Left ventricle myocardium inferior (tissue), 1 donor: ENCODE measurements at regions not wholly inside any gene's neighbourhood (a gene's known extent, or its start where the extent isn't known, plus 50 kb on each side); places are given as distances from the start of the nearest gene placed in this dataset.
A peak's percentile ranks its signal among the peaks of the same experiment; 100 is the strongest.

Experiments
- DNase-seq: peaks from one replicate; pipeline ENCODE4 v3.0.0-alpha.2; 2020
- H3K27ac ChIP-seq: fragments of 200-600 bp; replicated peaks from 2 replicates; pipeline ENCODE4 v1.8.0; 2021
- H3K27me3 ChIP-seq: fragments of 200-600 bp; 2 replicates; pipeline ENCODE4 v1.8.0; 2021; ENCODE audit warnings: low read depth
- H3K36me3 ChIP-seq: fragments of 200-600 bp; 2 replicates; pipeline ENCODE4 v1.8.0; 2021
- H3K4me1 ChIP-seq: fragments of 200-600 bp; 2 replicates; pipeline ENCODE4 v1.8.0; 2021
- H3K4me3 ChIP-seq: fragments of 200-600 bp; 2 replicates; pipeline ENCODE4 v1.8.0; 2021; ENCODE audit warnings: mild to moderate bottlenecking, moderate library complexity
- H3K9me3 ChIP-seq: fragments of 200-600 bp; replicated peaks from 2 replicates; pipeline ENCODE4 v1.8.0; 2021
- CTCF ChIP-seq: fragments of 200-600 bp; IDR thresholded peaks from 2 replicates; pipeline ENCODE4 v1.8.0; 2021; ENCODE audit warnings: antibody characterized with exemption, mild to moderate bottlenecking, borderline replicate concordance
- intact Hi-C: fragments of 100-400 bp; cut with micrococcal nuclease; formaldehyde crosslinking; loops from one replicate; pipeline ENCODE4 v1.11.0; 2022
- donor health status: DM: no; HTN: yes; CAD: no; lungs with severe emphysema.

- Histone ChIP-seq H3K4me1 (no peaks in the 10 kb centered on the region), H3K27ac (no peak overlapping the region), H3K4me3 (no peak overlapping the region), H3K9me3 (peaks cover 3% of the 10 kb centered on the region), H3K36me3 (no peaks in the 10 kb centered on the region), H3K27me3 (no peaks in the 10 kb centered on the region)
- DNase-seq = no peak
- intact Hi-C loops = no loop called here
- no peak for TF ChIP-seq CTCF
These were observed 770.7 kb upstream of the ID2 start for GRCh38 chr2:7911196-7911595.

GRCh38 chr2:7913974-7914373, 767.9 kb upstream of the ID2 start:
- no peak for TF ChIP-seq CTCF
- no peaks in the 10 kb centered on the region for H3K9me3 ChIP-seq
- H3K36me3 ChIP-seq = no peaks in the 10 kb centered on the region
- no peaks in the 10 kb centered on the region for H3K27me3 ChIP-seq
- H3K4me3 ChIP-seq = no peak overlapping the region
- no peak for DNase-seq
- H3K4me1 ChIP-seq = no peaks in the 10 kb centered on the region
- no peak overlapping the region for H3K27ac ChIP-seq
- intact Hi-C loops = no loop called here

DNA sequence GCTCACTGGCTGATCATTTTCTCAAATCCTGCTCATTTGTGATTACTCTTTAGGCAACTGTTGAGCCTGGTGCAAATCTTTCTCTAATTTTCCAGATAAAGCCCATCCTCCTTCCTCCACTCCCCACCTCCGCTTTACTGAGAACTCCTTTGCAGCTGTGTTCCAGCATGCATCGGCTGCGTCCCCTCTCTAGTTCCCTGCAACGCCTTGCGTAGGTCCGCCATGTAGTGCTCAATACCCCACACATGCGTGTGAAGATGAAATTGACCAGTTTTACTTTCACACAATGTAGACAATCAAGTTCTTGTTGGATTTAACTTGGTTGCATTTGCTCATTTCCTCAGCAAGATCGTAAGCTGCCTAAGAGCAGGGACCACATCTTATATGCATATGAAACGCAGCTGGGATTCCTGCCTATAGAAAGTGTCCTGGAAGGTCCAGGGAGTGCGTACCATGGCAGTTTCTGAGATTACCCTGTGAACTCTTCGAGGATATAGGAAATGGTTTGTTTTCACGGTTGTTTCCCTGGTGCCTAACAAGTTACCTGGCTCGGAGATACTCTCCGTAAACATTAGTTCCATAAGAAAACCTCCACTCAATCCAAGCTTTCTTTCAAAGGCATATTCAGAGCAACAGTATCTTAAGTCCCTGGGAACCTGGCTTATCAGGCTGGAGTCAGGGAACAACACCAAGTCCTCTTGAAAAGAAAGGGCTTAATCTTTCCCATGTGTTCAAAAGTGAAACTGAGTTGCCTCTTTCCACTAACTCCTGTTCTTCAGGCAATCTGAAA, 766.4 kb upstream of the ID2 start:
- no peaks in the 10 kb centered on the region for H3K4me1 ChIP-seq
- no peaks in the 10 kb centered on the region for H3K27me3 ChIP-seq
- no peak overlapping the region for H3K27ac ChIP-seq
- no peak for DNase-seq
- H3K9me3 ChIP-seq = no peaks in the 10 kb centered on the region
- intact Hi-C loops = no loop called here
- peak overlapping the region; percentile 45 for H3K4me3 ChIP-seq
- no peaks in the 10 kb centered on the region for H3K36me3 ChIP-seq
- TF ChIP-seq CTCF = no peak

GRCh38 chr2:7916670-7917069, 765.2 kb upstream of the ID2 start:
- no peaks in the 10 kb centered on the region for H3K27me3 ChIP-seq
- no peak overlapping the region for H3K4me3 ChIP-seq
- no peak for DNase-seq
- no peaks in the 10 kb centered on the region for H3K9me3 ChIP-seq
- intact Hi-C loops = no loop called here
- TF ChIP-seq CTCF = no peak
- no peaks in the 10 kb centered on the region for H3K36me3 ChIP-seq
- H3K4me1 ChIP-seq = no peaks in the 10 kb centered on the region
- H3K27ac ChIP-seq = no peak overlapping the region

DNA sequence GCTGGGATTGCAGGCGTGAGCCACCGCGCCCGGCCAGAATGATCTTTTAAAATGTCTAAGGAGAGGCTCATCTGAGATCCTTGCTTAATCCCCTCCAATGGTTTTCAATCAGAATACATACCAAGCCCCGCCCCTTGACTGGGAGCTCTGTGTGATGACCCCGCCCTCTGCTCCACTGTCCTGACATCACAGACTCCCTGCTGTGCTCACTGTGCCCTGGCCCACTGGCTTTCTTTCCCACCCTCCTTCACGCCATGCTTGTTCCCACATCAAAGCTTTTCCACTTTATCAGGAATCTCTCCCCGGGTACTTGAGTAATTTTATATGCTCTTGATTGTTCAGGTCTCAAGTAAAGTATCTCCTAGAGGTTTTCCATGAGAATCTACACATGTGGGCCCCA, 762.3 kb upstream of the ID2 start:
- Histone ChIP-seq H3K27me3 (no peaks in the 10 kb centered on the region), H3K27ac (no peak overlapping the region), H3K4me3 (no peak overlapping the region), H3K36me3 (no peaks in the 10 kb centered on the region), H3K4me1 (no peaks in the 10 kb centered on the region), H3K9me3 (peaks cover 10% of the 10 kb centered on the region)
- no peak for TF ChIP-seq CTCF
- intact Hi-C loops = no loop called here
- DNase-seq = no peak
